ENCODE measurements at regions not wholly inside any gene's neighbourhood (a gene's known extent, or its start where the extent isn't known, plus 50 kb on each side); places are given as distances from the start of the nearest gene placed in this dataset.
"Not testable (repeated sequence)": the region's sequence is repeated elsewhere in the genome, so short reads cannot be mapped to it uniquely, and the experiment has no call there.

- DNase-seq: no peak
These were observed 176.8 kb downstream of the CD83 start for GRCh38 chr6:14294270-14294951.

DNA sequence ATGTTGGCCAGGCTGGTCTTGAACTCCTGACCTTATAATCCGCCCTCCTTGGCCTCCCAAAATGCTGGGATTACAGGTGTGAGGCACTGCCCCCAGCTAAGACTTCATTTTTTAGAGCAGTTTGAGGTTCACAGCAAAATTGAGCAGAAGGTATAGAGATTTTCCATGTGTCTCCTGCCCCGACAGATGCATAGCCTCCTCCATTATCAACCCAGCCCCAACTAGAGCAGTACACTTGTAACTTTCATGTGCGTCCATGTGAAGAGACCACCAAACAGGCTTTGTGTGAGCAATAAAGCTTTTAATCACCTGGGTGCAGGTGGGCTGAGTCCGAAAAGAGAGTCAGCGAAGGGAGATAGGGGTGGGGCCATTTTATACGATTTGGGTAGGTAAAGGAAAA lies 179.1 kb downstream of the CD83 start:
- DNase-seq: not testable (repeated sequence)

DNA sequence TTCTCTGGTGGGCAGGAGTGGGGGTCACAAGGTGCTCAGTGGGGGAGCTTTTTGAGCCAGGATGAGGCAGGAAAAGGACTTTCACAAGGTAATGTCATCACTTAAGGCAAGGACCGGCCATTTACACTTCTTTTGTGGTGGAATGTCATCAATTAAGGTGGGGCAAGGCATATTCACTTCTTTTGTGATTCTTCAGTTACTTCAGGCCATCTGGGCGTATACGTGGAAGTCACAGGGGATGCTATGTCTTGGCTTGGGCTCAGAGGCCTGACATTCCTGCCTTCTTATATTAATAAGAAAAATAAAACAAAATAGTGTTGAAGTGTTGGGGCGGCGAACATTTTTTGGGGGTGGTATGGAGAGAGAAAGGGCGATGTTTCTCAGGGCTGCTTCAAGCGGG lies 179.5 kb downstream of the CD83 start:
- not testable (repeated sequence) for DNase-seq

- DNase-seq: not testable (repeated sequence)
These were observed 182.6 kb downstream of the CD83 start for GRCh38 chr6:14300189-14300588.

DNA sequence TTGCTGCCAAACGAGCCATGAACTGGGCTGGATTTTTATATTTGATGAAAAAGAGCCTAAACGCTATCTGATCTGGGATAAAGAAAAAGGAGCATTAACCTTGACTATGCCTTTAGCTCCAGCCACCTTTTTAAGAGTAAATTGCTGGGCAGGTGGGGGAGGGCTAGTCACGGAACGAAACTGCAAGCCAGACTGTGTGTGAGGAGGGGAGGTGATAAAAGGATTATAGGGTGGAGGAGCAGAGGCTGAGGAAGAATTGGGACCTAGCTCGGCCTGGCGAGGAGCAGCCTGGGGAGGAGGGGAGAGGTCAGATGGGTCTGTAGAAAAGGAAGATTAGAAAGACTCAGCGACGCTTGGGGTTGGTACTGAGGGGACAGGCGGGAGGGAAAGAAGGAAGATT lies 183.1 kb downstream of the CD83 start:
- not testable (repeated sequence) for DNase-seq

GRCh38 chr6:14301477-14301876 lies 183.9 kb downstream of the CD83 start:
- not testable (repeated sequence) for DNase-seq

- no peak for DNase-seq
These were observed 187.6 kb downstream of the CD83 start for GRCh38 chr6:14305131-14305530.

DNA sequence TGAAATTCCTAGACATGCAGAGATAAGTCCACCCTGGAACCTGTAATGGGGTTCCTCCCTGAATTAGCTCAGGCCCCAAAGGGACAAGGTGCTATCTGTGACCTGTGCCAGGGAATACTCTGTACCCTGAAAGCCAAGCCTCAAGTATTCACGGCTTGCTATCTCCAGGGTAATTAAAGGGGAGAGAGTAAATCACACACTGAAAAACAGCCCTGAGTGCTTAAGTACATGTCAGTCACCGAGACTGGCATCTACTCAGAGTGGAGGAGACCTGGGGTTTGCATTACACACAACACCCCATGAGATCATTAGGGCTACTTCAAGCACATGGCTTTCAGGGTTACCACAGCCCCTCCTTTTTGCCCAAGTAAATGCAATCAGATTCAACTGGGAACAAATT lies 188.1 kb downstream of the CD83 start:
- no peak for DNase-seq

DNA sequence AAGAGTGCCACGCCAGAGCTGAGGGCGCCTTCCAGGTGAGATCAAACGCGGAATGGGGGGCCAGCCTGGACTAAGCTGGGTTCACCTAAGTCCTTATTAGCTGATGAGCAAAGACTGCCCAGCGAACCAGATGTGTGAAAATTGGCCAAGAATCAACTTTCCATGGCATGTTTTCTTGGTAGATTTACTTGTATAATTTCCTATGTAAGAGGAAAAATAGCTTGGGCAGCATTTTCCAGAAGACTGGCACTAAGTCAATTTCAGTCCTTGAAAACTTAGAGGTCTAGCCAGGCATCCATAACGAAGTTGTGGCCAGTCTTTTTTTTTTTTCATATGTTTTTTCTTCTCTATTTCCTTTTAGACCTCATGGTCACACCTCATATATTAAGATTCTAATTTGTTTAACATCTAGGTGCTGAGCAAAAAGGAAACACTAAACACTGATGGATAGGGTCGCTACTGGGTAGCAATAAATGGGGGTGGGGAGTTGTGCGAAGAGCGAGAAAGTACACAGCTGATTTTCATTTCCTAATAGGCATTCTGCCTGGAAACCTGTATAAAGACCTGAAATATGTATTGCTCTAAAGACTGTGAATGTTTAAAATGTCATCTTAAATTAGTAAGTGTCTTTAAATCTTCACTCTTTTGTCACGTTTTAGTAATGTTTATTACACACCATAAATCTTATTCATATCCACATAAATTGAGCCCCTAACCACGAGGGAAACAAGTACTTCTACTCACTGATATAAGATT lies 188.8 kb downstream of the CD83 start:
- no peak for DNase-seq

DNA sequence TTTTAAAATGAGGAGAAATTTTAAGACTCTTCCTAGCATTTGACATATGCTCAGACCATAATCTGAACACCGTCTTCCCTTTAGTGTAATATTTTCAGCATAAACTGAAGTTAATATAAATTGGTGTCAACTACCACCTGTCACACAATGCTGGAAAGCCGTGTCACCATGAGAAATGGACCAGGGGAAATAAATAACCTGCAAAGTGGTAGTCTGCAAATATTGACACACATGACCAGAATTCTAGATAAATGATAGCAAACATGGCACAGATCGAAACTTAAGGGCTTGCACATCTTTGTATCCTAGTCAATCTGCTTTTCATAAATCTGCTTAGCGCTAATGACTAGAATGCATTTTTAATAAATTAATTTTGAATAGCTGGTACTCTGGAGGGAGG lies 191.9 kb downstream of the CD83 start:
- DNase-seq: no peak

GRCh38 chr6:14309951-14310445 lies 192.4 kb downstream of the CD83 start:
- DNase-seq: no peak

GRCh38 chr6:14310960-14311359 lies 193.4 kb downstream of the CD83 start:
- DNase-seq: no peak

- DNase-seq: no peak
These were observed 195.0 kb downstream of the CD83 start for GRCh38 chr6:14312587-14312986.

GRCh38 chr6:14313248-14313647 lies 195.7 kb downstream of the CD83 start:
- DNase-seq: no peak

DNA sequence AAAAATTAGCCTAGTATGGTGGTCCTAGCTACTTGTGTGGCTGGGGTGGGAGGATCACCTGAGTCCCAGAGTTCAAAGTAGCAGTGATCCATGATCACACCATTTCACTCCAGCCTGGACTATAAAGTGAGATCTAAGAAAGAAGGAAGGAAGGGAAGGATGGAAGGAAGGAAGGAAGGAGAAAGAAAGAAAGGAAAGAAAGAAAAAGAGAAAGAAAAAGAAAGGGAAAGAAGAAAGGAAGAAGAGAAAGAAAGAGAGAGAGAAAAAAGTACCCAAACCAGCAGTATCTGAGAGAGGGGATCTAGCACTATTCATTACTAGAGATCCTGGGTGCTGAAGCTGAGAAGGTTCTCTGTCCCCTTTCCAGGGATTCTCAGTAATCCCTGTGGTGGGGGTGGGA lies 197.8 kb downstream of the CD83 start:
- DNase-seq: no peak

- no peak for DNase-seq
These were observed 199.2 kb downstream of the CD83 start for GRCh38 chr6:14316651-14317386.

DNA sequence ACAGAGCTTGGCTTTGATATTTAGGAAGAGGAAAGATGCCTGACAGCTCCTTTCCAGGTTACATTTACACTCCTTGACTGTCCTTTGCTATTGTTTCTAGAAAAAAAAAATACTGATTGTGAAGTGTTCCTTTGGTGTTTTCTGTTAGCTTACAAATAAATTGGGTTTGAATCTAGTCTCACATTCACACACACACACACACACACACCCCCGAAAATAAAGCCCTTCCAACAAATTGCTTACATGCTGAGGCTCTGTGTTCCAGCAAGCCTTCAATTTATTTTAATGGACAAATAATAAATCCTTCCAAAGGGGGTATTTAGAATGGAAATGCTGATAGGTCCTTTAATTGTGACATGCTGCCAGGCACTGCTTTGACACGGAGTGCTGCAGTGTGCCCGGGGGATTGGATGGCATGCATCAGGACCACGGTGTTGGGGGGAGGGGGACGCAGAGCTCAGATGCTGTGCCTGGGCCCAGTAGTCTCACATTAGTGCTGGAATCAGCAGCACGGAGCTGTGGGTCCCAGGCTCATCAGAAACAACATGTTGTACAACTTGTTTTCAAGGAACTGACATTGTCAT lies 199.9 kb downstream of the CD83 start:
- no peak for DNase-seq

GRCh38 chr6:14320332-14320731 lies 202.8 kb downstream of the CD83 start:
- no peak for DNase-seq

DNA sequence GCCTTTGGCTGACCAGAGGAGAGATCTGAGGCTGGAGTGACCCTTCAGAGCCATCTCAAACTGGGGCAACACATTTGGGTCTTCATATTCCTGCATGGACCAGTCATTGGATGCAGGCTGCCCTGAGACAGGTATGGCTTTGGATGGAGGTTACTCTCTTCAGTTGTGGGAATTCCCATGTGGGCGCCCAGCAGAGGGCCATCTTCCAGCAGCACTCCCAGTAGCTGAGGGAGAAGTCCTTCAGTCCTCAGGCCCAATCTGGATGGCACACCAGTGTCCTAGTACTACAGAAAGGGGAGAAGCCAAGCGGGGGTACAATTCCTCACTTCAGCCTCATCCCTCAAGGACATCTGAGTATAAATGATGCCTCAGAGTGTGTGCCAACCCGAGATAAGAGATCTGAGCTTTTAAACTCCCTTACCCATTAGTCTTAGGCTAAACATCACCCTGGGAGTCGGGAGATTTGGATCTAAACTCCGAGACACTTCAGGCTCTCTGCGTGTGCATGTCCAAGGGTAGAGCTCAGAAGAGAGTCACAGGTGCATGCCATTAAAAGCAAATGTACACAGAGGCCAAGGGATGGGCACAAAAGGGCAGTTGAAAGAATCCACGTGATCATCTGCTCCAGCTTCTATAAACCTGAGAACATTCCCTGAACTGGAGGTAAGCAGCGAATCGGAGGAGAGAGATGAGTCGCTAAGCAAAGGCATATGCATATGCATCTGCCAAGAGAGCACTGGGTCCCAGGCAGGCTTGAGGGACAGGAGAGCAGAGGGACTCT lies 204.6 kb downstream of the CD83 start:
- DNase-seq: no peak

GRCh38 chr6:14322841-14323240 lies 205.3 kb downstream of the CD83 start:
- DNase-seq: no peak

DNA sequence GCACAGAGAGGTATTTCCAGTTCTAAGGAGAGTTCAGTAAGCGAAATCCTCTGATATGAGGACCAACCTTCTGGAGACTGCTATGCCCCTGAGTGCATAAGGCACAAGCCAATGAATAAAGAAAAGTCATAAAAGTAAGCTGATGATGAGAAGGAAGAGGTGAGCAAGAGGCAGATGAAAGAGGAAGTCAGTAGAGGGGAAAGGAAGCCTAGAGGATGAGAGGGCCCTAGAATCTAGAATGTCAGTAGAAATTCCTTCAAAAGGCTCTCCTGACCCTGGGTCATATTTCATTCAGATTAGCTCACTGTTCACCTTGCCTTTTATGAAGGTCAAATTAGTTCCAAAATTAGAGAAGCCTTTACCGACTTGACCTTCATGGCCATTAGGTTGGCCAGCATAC lies 209.2 kb downstream of the CD83 start:
- DNase-seq: no peak

DNA sequence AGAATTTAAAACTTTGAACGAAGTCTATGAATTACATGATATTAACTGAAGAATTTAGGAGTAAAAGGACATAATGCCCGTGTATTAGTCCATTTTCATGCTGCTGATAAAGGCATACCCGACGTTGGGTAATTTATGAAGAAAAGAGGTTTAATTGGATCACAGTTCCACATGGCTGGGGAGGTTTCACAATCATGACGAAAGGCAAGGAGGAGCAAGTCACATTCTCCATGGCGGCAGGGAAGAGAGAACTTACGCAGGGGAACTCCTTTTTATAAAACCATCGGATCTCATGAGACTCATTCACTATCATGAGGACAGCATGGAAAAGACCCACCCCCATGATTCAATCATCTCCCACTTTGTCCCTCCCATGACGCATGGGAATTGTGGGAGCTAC lies 210.6 kb downstream of the CD83 start:
- DNase-seq: no peak
